Astrocyte (in vitro differentiated cells and primary cell): ENCODE measurements at regions not wholly inside any gene's neighbourhood (a gene's known extent, or its start where the extent isn't known, plus 50 kb on each side); places are given as distances from the start of the nearest gene placed in this dataset.

Experiments used
- DNase-seq: peaks from one replicate; pipeline ENCODE4 v3.0.0-alpha.2; 2010; ENCODE audit warnings: low read depth
- FAIRE-seq: peaks from 2 replicates; lab custom pipeline; 2011; peaks lifted over from hg19 to GRCh38; lab: Jason Lieb, UNC
- H2AFZ ChIP-seq: 2 replicates; pipeline ENCODE4 v1.6.0; 2012; ENCODE audit warnings: low read depth, low read length, inconsistent platforms
- H3K27ac ChIP-seq: 2 replicates; pipeline ENCODE4 v1.5.1; 2011; ENCODE audit warnings: low read depth, low read length, inconsistent platforms
- H3K27me3 ChIP-seq: 2 replicates; pipeline ENCODE4 v1.6.0; 2011; ENCODE audit warnings: low read length, inconsistent platforms; ENCODE audit not compliant: insufficient read depth
- H3K36me3 ChIP-seq: 2 replicates; pipeline ENCODE4 v1.5.1; 2011; ENCODE audit warnings: low read length, inconsistent platforms; ENCODE audit not compliant: insufficient read depth
- H3K4me1 ChIP-seq: 2 replicates; pipeline ENCODE4 v1.5.1; 2011; ENCODE audit warnings: low read length, inconsistent platforms; ENCODE audit not compliant: insufficient read depth
- H3K4me2 ChIP-seq: 2 replicates; pipeline ENCODE4 v1.6.0; 2012; ENCODE audit warnings: low read length, inconsistent platforms
- H3K4me3 ChIP-seq: 2 replicates; pipeline ENCODE4 v1.5.1; 2011; ENCODE audit warnings: low read depth, mild to moderate bottlenecking, low read length, inconsistent platforms; ENCODE audit not compliant: insufficient read depth
- H3K79me2 ChIP-seq: 2 replicates; pipeline ENCODE4 v1.6.0; 2012; ENCODE audit warnings: mild to moderate bottlenecking, low read length, inconsistent platforms; ENCODE audit not compliant: insufficient read depth
- H3K9ac ChIP-seq: 2 replicates; pipeline ENCODE4 v1.6.0; 2012; ENCODE audit warnings: mild to moderate bottlenecking, low read length, inconsistent platforms
- H3K9me3 ChIP-seq: 2 replicates; pipeline ENCODE4 v1.5.1; 2012; ENCODE audit warnings: low read depth, mild to moderate bottlenecking, low read length, inconsistent platforms; ENCODE audit not compliant: insufficient read depth
- H4K20me1 ChIP-seq: 2 replicates; pipeline ENCODE4 v1.6.0; 2012; ENCODE audit warnings: low read length, inconsistent platforms; ENCODE audit not compliant: insufficient read depth
- H3K27ac Mint-ChIP-seq: one replicate; pipeline ENCODE4 v1.8.0; 2021; ENCODE audit warnings: mild to moderate bottlenecking, mixed read lengths; ENCODE audit not compliant: unreplicated experiment
- H3K27me3 Mint-ChIP-seq: one replicate; pipeline ENCODE4 v1.8.0; 2021; ENCODE audit warnings: low read depth, mixed read lengths; ENCODE audit not compliant: unreplicated experiment
- H3K36me3 Mint-ChIP-seq: one replicate; pipeline ENCODE4 v1.8.0; 2021; ENCODE audit warnings: low read depth, mixed read lengths; ENCODE audit not compliant: unreplicated experiment
- H3K4me1 Mint-ChIP-seq: one replicate; pipeline ENCODE4 v1.8.0; 2021; ENCODE audit warnings: low read depth, mixed read lengths; ENCODE audit not compliant: unreplicated experiment
- H3K4me3 Mint-ChIP-seq: one replicate; pipeline ENCODE4 v1.8.0; 2021; ENCODE audit warnings: mild to moderate bottlenecking, moderate library complexity, mixed read lengths; ENCODE audit not compliant: unreplicated experiment
- H3K9me3 Mint-ChIP-seq: one replicate; pipeline ENCODE4 v1.8.0; 2021; ENCODE audit warnings: mild to moderate bottlenecking, mixed read lengths; ENCODE audit not compliant: unreplicated experiment
- CTCF ChIP-seq: IDR thresholded peaks from 2 replicates; pipeline ENCODE4 v1.5.1; 2011; ENCODE audit warnings: low read depth, mild to moderate bottlenecking, inconsistent platforms, low read length, moderate library complexity; ENCODE audit not compliant: insufficient read depth
- EZH2 ChIP-seq: IDR thresholded peaks from 2 replicates; pipeline ENCODE4 v1.6.1; 2012; ENCODE audit warnings: mild to moderate bottlenecking, low read length, inconsistent platforms; ENCODE audit not compliant: insufficient read depth

DNA sequence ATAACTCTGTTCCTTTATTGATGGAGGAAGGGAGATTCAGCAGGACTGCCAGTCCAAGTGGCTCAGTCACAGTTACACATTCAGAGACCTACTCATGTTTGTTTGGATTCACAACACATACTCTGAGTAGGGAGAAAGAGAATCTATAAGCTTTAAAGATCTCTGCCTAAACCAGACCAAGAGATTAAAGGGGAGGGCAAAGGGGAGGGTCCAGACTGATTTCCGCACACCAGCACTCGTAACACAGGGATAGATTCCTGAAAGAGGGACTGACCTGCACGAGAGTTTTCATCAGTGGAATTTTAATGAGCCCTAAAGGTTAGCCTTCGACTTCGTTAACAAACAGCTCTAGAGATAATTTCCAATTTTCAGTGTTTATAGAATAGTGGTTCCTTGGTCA, 71.7 kb upstream of the PMFBP1 start:
- Mint-ChIP-seq H3K27me3 (no peaks in the 10 kb centered on the region), H3K36me3 (no peaks in the 10 kb centered on the region), H3K27ac (no peak overlapping the region), H3K4me1 (peaks cover 2% of the 10 kb centered on the region), H3K4me3 (no peak overlapping the region), H3K9me3 (no peaks in the 10 kb centered on the region)
- Histone ChIP-seq H3K4me2 (no peak overlapping the region), H3K79me2 (no peaks in the 10 kb centered on the region), H3K9ac (no peak overlapping the region), H3K27me3 (no peaks in the 10 kb centered on the region), H4K20me1 (no peaks in the 10 kb centered on the region), H3K4me1 (peaks cover 7% of the 10 kb centered on the region), H3K36me3 (no peaks in the 10 kb centered on the region), H3K27ac (no peak overlapping the region), H2AFZ (no peak overlapping the region), H3K9me3 (no peaks in the 10 kb centered on the region), H3K4me3 (no peak overlapping the region)
- DNase-seq (no peak), FAIRE-seq (no peak)
- TF ChIP-seq EZH2: no peak
- TF ChIP-seq CTCF: no peak

GRCh38 chr16:72242757-72243156, 70.8 kb upstream of the PMFBP1 start:
- no peak overlapping the region for H3K4me3 ChIP-seq
- H3K79me2 ChIP-seq: no peaks in the 10 kb centered on the region
- H3K4me1 Mint-ChIP-seq: peaks cover 2% of the 10 kb centered on the region
- H3K9me3 ChIP-seq: no peaks in the 10 kb centered on the region
- no peak overlapping the region for H3K27ac Mint-ChIP-seq
- H3K4me3 Mint-ChIP-seq: no peak overlapping the region
- H3K4me2 ChIP-seq: no peak overlapping the region
- FAIRE-seq (no peak), DNase-seq (no peak)
- H3K36me3 Mint-ChIP-seq: no peaks in the 10 kb centered on the region
- H3K4me1 ChIP-seq: peaks cover under 1% of the 10 kb centered on the region
- H3K27me3 Mint-ChIP-seq: no peaks in the 10 kb centered on the region
- no peak overlapping the region for H3K27ac ChIP-seq
- H2AFZ ChIP-seq: no peak overlapping the region
- TF ChIP-seq EZH2: no peak
- no peak for TF ChIP-seq CTCF
- no peaks in the 10 kb centered on the region for H3K27me3 ChIP-seq
- no peaks in the 10 kb centered on the region for H4K20me1 ChIP-seq
- no peak overlapping the region for H3K9ac ChIP-seq
- no peaks in the 10 kb centered on the region for H3K36me3 ChIP-seq
- H3K9me3 Mint-ChIP-seq: no peaks in the 10 kb centered on the region

GRCh38 chr16:72241930-72242329, 70.0 kb upstream of the PMFBP1 start:
- Mint-ChIP-seq H3K27ac (no peak overlapping the region), H3K36me3 (no peaks in the 10 kb centered on the region), H3K9me3 (no peaks in the 10 kb centered on the region), H3K27me3 (no peaks in the 10 kb centered on the region), H3K4me1 (peaks cover 2% of the 10 kb centered on the region), H3K4me3 (no peak overlapping the region)
- Histone ChIP-seq H3K9me3 (no peaks in the 10 kb centered on the region), H3K4me1 (no peaks in the 10 kb centered on the region), H3K4me2 (peak overlapping the region; percentile 17), H3K27me3 (no peaks in the 10 kb centered on the region), H4K20me1 (no peaks in the 10 kb centered on the region), H3K27ac (no peak overlapping the region), H3K9ac (no peak overlapping the region), H2AFZ (peak overlapping the region; percentile 7), H3K79me2 (no peaks in the 10 kb centered on the region), H3K36me3 (no peaks in the 10 kb centered on the region), H3K4me3 (no peak overlapping the region)
- DNase-seq (peak; percentile 30), FAIRE-seq (peak; percentile 95)
- TF ChIP-seq CTCF (peak; percentile 97), EZH2 (no peak)
